NT2/D1 (cell line): ENCODE measurements at regions not wholly inside any gene's neighbourhood (a gene's known extent, or its start where the extent isn't known, plus 50 kb on each side); places are given as distances from the start of the nearest gene placed in this dataset.

Experiments
- YY1 ChIP-seq: IDR thresholded peaks from 2 replicates; pipeline ENCODE4 v1.6.1; 2011; ENCODE audit not compliant: insufficient read length, insufficient read depth
- ZNF274 ChIP-seq: IDR thresholded peaks from 2 replicates; pipeline ENCODE4 v1.6.1; 2011; ENCODE audit warnings: mild to moderate bottlenecking, low read depth, low read length

DNA sequence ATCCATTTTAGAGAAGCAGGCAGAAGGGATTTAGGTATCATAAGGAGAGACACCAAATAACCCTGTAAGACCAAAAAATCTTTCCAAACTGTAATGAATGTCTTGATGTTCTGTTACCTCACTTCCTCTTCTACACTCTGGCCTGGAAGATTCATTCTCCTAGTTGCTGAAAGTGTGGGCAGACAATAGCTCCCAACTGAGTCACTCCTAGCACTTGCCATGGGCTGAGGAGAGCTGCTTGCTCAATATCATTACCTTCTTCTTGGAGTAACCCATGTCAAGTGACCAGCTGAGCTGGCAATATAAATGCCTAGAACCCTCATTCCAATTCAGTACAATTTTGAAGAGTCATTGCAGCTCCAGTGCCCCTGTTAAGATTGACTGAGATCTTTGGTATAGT, 1985.5 kb upstream of the CDH6 start:
- TF ChIP-seq ZNF274 (no peak), YY1 (no peak)
